Mammary epithelial cell (primary cell): ENCODE measurements at regions not wholly inside any gene's neighbourhood (a gene's known extent, or its start where the extent isn't known, plus 50 kb on each side); places are given as distances from the start of the nearest gene placed in this dataset.

Experiments
- CTCF ChIP-seq, 2 donors: IDR thresholded peaks in 1 of 2; conservative IDR thresholded peaks in 1 of 2; 2 replicates each; pipeline ENCODE4 v1.5.1; 2011 to 2012; ENCODE audit warnings: inconsistent platforms in 2 of 2, low read length in 2 of 2, mild to moderate bottlenecking in 2 of 2, control low read depth in 1 of 2, low read depth in 1 of 2; ENCODE audit not compliant: insufficient read depth in 1 of 2; ENCODE audit errors: extremely low read depth in 1 of 2
- EZH2 ChIP-seq: IDR thresholded peaks from 2 replicates; pipeline ENCODE4 v1.6.1; 2012; ENCODE audit warnings: low read length, inconsistent platforms, borderline replicate concordance

GRCh38 chr3:105101603-105102002, 265.1 kb upstream of the ALCAM start:
- TF ChIP-seq CTCF (conservative IDR thresholded peaks at IDR 0.05 in 1 of 2, IDR thresholded peaks at IDR 0.05 in 1 of 2; ENCODE audit: extremely low read depth in 1 of 2, insufficient read depth in 1 of 2, low read depth in 1 of 2, low read length in 2 of 2) = no peak
- TF ChIP-seq EZH2 = no peak
